ENCODE measurements at regions not wholly inside any gene's neighbourhood (a gene's known extent, or its start where the extent isn't known, plus 50 kb on each side); places are given as distances from the start of the nearest gene placed in this dataset.

DNA sequence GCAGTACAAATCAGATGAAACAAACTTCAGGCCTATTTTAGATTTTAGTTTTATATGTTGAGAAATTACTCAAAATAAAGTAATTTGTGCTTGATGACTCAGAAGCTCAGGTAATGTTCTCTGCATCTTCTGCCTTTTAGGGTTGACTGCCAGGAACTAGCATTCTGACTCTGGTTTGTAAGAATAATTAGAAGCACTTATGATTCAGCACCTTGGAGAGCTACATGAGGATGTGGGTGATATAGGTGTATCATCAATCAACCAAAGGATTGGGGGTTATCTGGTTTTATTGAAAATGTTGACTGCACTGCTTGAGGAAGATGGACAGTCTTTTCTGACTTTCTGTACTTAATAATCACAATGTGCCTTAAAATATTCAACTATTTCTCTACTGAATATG, 118.7 kb upstream of the SGCD start (continued):
- TF ChIP-seq, protein P1, sequence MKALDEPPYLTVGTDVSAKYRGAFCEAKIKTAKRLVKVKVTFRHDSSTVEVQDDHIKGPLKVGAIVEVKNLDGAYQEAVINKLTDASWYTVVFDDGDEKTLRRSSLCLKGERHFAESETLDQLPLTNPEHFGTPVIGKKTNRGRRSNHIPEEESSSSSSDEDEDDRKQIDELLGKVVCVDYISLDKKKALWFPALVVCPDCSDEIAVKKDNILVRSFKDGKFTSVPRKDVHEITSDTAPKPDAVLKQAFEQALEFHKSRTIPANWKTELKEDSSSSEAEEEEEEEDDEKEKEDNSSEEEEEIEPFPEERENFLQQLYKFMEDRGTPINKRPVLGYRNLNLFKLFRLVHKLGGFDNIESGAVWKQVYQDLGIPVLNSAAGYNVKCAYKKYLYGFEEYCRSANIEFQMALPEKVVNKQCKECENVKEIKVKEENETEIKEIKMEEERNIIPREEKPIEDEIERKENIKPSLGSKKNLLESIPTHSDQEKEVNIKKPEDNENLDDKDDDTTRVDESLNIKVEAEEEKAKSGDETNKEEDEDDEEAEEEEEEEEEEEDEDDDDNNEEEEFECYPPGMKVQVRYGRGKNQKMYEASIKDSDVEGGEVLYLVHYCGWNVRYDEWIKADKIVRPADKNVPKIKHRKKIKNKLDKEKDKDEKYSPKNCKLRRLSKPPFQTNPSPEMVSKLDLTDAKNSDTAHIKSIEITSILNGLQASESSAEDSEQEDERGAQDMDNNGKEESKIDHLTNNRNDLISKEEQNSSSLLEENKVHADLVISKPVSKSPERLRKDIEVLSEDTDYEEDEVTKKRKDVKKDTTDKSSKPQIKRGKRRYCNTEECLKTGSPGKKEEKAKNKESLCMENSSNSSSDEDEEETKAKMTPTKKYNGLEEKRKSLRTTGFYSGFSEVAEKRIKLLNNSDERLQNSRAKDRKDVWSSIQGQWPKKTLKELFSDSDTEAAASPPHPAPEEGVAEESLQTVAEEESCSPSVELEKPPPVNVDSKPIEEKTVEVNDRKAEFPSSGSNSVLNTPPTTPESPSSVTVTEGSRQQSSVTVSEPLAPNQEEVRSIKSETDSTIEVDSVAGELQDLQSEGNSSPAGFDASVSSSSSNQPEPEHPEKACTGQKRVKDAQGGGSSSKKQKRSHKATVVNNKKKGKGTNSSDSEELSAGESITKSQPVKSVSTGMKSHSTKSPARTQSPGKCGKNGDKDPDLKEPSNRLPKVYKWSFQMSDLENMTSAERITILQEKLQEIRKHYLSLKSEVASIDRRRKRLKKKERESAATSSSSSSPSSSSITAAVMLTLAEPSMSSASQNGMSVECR (CRISPR knock-in tag; IDR thresholded peaks at IDR 0.05; ENCODE audit: borderline replicate concordance) = no peak
- no peak for TF ChIP-seq ZNF671 (CRISPR knock-in tag; IDR thresholded peaks at IDR 0.05)
- no peak for TF ChIP-seq ZNF317 (CRISPR knock-in tag; IDR thresholded peaks at IDR 0.05; ENCODE audit: borderline replicate concordance, low read depth)
- TF ChIP-seq SMAD4 (CRISPR knock-in tag; IDR thresholded peaks at IDR 0.05) = no peak
- TF ChIP-seq, protein P2, sequence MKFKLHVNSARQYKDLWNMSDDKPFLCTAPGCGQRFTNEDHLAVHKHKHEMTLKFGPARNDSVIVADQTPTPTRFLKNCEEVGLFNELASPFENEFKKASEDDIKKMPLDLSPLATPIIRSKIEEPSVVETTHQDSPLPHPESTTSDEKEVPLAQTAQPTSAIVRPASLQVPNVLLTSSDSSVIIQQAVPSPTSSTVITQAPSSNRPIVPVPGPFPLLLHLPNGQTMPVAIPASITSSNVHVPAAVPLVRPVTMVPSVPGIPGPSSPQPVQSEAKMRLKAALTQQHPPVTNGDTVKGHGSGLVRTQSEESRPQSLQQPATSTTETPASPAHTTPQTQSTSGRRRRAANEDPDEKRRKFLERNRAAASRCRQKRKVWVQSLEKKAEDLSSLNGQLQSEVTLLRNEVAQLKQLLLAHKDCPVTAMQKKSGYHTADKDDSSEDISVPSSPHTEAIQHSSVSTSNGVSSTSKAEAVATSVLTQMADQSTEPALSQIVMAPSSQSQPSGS (CRISPR knock-in tag; IDR thresholded peaks at IDR 0.05; ENCODE audit: borderline replicate concordance, low read depth) = no peak
- no peak for TF ChIP-seq ZNF121 (CRISPR knock-in tag; IDR thresholded peaks at IDR 0.05)
- TF ChIP-seq RELA (CRISPR knock-in tag; IDR thresholded peaks at IDR 0.05; ENCODE audit: borderline replicate concordance) = no peak
- no peak for TF ChIP-seq ESRRA (CRISPR knock-in tag; IDR thresholded peaks at IDR 0.05; ENCODE audit: borderline replicate concordance)

DNA sequence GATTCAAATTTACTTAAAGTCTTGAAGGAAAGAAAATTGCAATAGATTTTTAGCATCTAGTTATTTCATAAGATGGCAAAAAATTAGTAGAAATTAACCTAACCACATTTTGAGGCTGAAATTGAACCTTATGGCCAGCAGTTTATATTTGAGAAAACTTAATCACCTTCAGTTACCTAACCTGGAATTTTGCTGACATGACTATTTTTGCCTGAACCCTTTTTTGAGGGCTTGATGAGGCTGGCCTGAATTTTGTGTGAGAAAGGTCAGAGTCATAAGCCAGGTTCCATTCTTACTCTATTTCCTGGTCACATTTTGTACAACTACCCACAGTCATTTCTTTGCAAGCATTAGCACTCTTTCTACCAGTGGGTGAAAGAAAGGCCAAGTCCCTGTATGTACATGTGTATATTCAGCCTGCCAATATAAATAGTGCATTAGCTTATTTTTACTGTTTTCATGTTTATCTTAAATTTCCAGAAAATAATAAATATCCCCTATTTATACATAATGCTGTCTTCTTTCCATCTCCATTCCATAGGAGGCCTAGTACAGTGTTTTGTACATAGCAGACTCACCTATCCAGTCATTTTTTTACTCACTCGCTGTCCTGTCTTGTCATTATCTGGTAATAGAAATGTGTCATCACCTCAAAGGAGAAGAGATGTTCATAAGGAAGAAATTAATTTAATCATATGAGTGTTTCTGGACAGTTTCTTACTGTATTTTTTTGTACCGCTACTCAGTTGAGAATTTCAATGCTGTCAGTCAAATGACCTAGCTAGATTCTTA, 108.4 kb upstream of the SGCD start:
- TF ChIP-seq TP53 (CRISPR knock-in tag; IDR thresholded peaks at IDR 0.05) (no peak), ZNF317 (CRISPR knock-in tag; IDR thresholded peaks at IDR 0.05; ENCODE audit: borderline replicate concordance, low read depth) (no peak), ZNF138 (CRISPR knock-in tag; conservative IDR thresholded peaks at IDR 0.05) (no peak), CBFB (CRISPR knock-in tag; IDR thresholded peaks at IDR 0.05; ENCODE audit: low read depth) (no peak), TEAD4 (CRISPR knock-in tag; IDR thresholded peaks at IDR 0.05) (no peak), FOXK1 (CRISPR knock-in tag; IDR thresholded peaks at IDR 0.05) (no peak), ZNF671 (CRISPR knock-in tag; IDR thresholded peaks at IDR 0.05) (no peak), FOXJ3 (CRISPR knock-in tag; IDR thresholded peaks at IDR 0.05; ENCODE audit: borderline replicate concordance) (no peak)
- TF ChIP-seq, protein P3, sequence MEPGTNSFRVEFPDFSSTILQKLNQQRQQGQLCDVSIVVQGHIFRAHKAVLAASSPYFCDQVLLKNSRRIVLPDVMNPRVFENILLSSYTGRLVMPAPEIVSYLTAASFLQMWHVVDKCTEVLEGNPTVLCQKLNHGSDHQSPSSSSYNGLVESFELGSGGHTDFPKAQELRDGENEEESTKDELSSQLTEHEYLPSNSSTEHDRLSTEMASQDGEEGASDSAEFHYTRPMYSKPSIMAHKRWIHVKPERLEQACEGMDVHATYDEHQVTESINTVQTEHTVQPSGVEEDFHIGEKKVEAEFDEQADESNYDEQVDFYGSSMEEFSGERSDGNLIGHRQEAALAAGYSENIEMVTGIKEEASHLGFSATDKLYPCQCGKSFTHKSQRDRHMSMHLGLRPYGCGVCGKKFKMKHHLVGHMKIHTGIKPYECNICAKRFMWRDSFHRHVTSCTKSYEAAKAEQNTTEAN (CRISPR knock-in tag; IDR thresholded peaks at IDR 0.05) = no peak
- TF ChIP-seq, protein P4, sequence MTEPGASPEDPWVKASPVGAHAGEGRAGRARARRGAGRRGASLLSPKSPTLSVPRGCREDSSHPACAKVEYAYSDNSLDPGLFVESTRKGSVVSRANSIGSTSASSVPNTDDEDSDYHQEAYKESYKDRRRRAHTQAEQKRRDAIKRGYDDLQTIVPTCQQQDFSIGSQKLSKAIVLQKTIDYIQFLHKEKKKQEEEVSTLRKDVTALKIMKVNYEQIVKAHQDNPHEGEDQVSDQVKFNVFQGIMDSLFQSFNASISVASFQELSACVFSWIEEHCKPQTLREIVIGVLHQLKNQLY (CRISPR knock-in tag; IDR thresholded peaks at IDR 0.05) = no peak
- TF ChIP-seq, protein P2 (CRISPR knock-in tag; IDR thresholded peaks at IDR 0.05; ENCODE audit: borderline replicate concordance, low read depth) = no peak
- TF ChIP-seq, protein P5, sequence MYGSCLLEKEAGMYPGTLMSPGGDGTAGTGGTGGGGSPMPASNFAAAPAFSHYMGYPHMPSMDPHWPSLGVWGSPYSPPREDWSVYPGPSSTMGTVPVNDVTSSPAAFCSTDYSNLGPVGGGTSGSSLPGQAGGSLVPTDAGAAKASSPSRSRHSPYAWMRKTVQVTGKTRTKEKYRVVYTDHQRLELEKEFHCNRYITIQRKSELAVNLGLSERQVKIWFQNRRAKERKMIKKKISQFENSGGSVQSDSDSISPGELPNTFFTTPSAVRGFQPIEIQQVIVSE (CRISPR knock-in tag; IDR thresholded peaks at IDR 0.05; ENCODE audit: borderline replicate concordance) = no peak
- TF ChIP-seq, protein P6, sequence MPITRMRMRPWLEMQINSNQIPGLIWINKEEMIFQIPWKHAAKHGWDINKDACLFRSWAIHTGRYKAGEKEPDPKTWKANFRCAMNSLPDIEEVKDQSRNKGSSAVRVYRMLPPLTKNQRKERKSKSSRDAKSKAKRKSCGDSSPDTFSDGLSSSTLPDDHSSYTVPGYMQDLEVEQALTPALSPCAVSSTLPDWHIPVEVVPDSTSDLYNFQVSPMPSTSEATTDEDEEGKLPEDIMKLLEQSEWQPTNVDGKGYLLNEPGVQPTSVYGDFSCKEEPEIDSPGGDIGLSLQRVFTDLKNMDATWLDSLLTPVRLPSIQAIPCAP (CRISPR knock-in tag; IDR thresholded peaks at IDR 0.05) = no peak
- H3K27ac Mint-ChIP-seq = no peak overlapping the region
- no peak overlapping the region for H3K4me3 Mint-ChIP-seq
- H3K27me3 Mint-ChIP-seq (ENCODE audit: low read depth) = no peaks in the 10 kb centered on the region
- peaks cover 19% of the 10 kb centered on the region for H3K9me3 Mint-ChIP-seq
- H3K36me3 Mint-ChIP-seq = no peaks in the 10 kb centered on the region
- no peak for DNase-seq (ENCODE audit: low spot score)
- no peaks in the 10 kb centered on the region for H3K4me1 Mint-ChIP-seq
- POLR2A ChIA-PET = no interaction called here
- ATAC-seq = no peak
- CTCF ChIA-PET = no interaction called here
